GM18907 (cell line): ENCODE measurements at regions not wholly inside any gene's neighbourhood (a gene's known extent, or its start where the extent isn't known, plus 50 kb on each side); places are given as distances from the start of the nearest gene placed in this dataset.

Source experiments
- ATAC-seq: cut with Tn5 transposase; IDR thresholded peaks from one replicate; pipeline ENCODE4 v1.9.1; 2021; ENCODE audit warnings: mild to moderate bottlenecking, moderate library complexity; ENCODE audit not compliant: unreplicated experiment

DNA sequence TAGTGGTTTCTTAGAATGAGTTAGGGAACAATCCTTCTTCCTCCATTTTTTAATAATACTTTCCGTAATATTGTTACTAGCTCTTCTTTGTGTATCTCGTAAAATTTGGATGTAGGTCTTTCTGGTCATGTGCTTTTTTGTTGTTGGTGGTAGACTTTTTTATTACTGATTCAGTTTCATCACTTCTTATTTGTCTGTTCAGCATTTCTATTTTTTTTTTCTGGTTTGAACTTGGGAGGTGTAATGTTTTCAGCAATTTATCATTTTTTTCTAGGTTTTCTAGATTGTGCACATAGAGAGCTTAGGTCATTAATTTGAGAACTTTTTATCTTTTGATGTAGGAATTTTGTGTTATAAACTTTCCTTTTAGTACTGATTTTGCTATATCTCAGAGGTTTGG, 1299.9 kb downstream of the FSCB start:
- no peak for ATAC-seq

DNA sequence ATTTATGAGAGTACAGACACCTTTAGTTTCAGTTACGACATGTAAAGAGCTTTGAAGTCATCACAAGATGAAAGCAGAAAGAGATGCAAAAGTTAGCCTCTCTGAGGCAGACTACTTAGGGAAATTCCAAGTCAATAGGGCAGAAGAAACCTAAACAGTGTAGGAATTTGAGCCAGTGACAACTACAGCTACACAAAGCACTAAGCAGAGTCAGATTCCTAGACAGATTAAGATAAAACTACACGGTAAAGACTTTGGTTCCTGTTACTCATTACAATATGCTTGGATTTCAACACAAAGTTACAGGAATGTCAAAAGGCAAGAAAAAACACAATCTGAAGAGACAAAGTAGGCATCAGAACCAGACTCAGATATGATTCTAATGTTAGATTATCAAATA, 1302.3 kb downstream of the FSCB start:
- no peak for ATAC-seq

DNA sequence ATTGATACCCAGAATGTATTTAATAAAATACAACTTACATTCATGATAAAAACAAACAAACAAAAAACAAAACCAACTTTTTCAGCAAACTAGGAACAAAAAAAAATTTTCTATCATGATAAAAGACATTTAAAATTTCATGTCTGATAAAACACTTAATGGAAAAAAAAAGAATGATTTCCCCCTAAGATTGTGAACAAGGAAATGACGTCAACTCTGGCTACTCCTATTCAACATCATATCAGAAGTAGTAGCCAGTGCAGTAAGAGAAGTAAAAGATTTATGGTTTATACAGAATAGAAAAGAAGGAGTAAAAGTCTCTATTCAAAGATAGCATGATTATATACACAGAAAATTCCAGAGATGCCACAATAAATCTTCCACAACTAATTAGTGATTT, 1306.6 kb downstream of the FSCB start:
- no peak for ATAC-seq

DNA sequence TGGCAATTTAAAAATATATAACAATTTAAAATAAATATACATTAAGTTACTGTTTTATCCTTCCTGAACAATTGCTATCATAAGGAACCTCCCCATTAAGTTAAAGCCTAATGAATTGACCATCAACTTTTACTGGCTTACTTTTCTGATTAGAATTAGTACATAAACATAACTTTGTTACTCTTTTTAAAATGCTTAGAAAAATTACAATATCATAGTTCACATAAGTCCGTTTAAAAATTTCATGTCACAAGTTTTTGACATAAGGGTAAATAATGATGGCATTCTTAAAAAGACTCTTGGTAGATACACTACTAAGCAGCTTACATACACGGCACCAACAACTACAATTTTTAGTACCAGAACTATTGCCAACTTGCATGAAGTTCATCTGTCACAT, 1308.6 kb downstream of the FSCB start:
- no peak for ATAC-seq

DNA sequence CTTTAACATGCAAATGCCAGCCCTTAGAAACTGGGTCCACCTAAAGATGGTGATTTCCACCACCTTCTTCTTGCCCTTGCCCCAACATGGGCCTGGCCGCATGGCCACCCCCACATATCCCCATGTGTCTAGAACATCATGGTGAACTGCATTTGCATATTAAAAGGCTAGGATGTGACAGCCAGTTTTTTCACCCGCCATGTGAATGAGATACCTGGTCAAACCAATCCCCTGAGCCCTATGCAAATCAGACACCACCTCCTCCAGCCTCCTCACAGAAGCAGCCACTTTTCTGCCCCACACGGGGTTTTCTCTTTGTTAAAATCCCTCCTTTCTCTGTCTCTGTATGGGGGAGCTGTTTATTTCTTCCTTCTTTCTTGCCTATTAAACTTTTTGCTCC, 1322.5 kb downstream of the FSCB start:
- no peak for ATAC-seq

DNA sequence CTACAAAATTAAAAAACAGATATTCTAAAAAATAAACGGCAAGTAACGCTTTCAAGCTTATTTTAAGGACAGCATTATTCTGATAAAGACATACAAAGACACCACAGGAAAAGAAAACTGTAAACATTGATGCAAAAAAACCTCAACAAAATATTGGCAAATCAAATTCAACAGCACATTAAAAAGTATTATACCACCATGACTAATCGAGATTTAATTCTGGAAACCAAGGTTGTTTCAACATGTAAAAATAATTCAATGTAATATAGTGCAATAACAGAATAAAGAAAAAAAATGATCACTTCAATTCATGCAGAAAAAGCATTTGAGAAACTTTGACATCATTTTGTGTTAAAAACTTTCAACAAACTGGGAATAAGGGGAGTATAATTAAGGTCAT, 1323.2 kb downstream of the FSCB start:
- no peak for ATAC-seq

DNA sequence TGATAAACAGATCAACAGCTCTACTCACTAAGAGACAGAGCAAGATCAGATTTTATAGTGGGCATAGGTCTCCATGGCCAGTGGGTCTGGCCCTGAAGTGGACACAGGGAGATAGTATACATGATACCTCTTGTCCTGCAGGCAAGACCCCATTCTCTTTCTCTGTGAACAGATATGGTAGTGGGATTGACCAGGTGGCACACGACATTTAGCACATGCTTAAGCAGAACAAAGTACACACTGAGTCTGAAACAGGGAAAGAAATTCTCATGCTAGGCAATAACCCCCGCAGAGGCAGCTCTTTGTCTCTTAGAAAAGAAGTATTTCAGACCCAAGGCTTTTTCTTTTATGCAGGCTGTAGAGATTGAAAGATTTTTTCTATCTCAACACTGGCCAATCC, 1331.2 kb downstream of the FSCB start:
- ATAC-seq: no peak

DNA sequence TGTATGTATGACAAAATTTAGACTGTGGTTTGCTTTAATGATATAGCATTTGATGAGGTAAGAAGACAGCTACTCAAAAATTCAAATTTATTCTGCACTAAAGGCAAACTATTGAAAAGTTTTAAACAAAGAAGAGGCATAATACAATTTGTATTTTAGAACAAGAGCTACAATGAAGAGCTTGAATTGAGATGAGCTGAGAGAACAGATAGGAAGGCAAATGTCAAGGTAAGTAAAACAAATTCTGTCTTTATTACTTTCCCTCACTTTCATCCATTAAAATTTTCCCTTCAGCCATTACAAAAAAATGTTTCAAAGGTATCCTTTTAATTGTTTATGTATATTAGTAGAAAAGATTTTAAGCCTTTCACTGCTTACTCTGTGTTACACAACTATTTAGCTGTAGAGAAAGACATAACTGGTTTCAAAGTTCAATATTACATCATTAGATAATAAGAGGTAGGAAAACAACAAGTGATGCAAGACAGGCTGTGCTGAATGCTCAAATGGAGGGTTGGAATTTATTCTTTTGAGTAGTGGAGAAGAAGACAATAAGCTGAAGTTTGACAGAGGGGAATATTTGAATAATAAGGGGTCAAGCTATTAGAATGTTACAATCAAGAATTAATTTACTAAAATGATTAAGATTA, 1334.1 kb downstream of the FSCB start:
- ATAC-seq: no peak

DNA sequence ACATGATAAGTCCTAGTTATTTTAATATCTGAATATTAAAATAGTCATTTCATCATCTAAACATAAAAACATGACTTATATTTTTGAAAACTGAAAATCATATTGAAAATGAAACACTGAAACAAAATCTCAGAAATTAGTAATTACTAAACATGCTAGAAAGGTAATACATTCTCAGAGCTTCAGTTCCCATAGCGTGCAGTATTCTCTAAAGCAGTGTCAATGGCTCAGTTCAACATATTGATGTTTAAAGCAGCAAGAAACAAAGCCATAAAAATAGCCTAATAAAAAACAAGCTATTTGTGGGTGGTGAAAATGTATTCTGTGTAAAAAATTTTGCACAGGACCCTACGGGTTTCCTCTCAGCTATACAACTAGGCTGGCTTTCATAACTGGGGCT, 1337.4 kb downstream of the FSCB start:
- no peak for ATAC-seq

DNA sequence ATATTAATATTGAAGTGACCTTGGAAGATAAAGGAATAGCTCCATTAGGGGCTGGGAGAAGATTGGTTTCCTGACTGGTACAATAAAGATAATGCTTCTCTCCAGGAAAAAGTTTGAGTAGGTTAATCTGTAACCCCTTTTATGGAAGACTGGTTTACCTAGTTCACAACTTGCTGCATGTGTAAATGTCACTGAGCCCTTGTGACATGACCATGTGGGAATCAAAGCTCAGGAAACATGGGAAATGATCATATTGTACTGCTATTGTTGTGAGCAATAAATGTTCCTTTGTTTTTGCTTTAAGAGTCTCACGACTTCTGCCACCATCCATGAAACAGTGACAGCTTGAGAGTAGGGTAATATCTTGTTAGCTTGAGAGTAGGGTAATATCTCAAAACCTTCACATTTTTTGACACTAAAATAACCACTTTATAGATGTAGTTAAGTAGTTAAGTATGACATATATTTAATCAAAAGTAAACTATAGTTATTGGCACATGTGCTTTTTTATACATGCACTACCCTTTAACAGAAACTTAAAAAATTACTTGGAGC, 1338.6 kb downstream of the FSCB start:
- no peak for ATAC-seq

DNA sequence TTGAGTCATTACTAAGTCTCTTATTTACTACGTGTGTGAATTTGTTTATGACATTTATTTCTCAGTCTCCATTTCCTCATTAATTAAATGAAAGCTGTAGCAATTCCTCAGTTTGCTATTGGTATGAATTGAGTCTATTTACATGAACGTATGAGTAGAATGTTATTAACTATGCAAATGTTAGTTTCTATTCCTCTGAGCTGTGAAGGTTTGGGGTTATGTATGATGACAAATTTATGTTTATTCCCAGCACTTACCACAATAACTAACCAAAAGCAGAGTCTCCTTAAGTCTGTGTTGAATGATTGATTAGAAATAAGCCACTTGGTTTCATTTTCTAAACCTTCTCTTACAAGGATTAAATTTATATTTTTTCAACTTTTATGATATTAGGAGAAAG, 1340.9 kb downstream of the FSCB start:
- peak; percentile 72 for ATAC-seq

DNA sequence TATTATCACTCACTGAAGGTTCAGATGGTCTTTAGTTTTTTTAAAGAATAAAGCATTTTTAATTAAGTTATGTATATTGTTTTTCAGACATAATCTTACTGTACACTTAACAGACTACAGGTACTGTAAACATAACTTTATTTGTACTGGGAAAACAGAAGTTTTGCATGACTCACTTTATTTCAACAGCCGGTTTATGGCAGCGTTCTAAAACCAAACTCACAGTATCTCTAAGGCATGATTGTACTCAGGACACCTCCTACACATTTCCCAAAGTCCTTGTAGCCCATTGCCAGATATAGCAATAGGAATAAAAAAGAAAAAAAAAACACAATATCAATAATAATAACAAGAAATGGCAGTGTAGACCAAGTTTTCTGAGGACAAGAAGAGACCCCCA, 1341.4 kb downstream of the FSCB start:
- ATAC-seq: no peak

DNA sequence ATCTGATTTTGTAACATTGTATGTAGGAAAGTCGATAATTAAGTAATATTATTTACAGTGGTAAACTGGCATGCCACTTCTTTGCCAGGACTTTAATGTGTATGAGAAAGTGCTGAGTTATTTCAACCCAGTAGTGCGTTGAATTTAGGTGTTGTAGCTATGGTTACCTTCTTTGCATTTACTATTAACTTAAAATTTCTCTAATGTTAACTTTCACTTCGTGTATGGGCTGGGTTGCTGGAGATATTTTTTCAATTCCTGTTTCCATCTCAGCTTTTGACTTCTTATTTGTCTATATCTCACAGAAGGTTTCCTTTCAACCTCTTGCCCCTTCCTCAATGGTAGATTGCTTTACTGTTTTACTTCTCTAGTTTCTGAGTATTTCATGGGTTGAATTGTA, 1345.6 kb downstream of the FSCB start:
- no peak for ATAC-seq

DNA sequence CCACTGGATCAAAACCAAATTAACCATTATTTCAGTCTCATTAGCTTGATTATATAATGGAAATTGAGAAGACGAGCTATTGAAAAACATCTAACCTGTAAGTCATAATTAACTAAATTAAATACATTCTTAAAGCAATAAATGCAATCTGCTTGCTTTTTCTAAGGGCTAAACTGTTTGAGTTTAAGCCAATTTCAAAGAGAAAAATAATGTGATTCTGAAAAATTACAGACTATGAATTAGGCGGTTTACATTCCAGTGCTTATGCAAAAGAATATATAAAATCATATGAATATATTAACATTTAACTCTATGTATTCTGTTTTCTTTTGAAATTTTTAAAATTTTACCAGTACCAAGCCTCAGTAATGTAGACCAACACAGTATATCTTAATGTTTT, 1349.4 kb downstream of the FSCB start:
- ATAC-seq: no peak

DNA sequence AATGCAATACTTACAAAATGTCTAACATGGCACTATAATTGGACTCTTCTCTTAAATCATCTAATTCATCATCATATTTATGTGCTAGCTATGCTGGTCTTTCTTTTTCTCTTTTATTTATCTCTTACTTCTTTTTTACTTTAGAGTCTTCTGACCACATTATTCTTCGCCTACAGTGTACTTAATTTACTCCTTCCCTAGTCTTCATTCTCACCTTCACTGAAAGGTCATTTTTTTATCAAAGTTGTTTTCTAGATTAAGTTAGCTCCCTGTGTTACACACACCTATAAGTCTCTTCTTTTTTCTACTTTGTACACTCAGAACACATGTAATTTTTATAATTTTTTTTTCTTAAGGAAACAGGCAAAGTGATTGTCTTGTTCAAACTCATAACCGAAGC, 1351.2 kb downstream of the FSCB start:
- no peak for ATAC-seq

DNA sequence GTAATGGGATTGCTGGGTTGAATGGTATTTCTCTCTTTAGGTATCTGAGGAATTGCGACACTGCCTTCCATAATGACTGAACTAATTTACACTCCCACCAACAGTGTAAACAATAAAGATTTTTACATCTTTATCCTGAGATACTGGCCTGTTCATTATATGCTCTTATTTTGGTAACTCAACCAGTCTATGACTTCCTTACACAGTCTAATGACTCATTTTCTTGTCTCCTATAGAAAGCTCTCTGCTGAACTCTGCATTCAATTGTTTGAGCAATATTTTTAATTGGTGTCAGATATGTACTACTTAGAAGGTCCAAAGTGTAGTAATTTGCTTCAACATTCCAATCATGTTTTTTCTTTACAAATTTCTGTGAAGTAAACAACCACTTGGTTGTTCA, 1351.8 kb downstream of the FSCB start:
- no peak for ATAC-seq

DNA sequence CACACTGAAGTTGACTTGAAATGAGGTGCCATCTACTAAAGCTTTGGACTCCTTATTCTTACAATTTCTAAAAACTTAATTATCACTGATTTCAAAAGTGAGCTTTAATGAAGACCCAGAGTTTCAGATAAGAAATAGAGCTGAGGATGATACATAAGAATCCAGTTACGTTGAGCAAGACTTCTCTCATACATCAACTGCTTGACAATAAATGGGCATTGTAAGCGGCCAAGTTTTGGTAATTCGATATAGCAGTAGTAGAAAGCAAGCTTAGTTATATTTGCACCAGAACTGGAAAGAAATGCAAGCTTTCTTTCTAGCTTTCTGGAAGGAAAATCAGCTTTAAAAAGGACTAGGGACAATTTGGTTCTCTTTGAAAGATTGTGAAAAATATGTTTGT, 1359.6 kb downstream of the FSCB start:
- no peak for ATAC-seq

DNA sequence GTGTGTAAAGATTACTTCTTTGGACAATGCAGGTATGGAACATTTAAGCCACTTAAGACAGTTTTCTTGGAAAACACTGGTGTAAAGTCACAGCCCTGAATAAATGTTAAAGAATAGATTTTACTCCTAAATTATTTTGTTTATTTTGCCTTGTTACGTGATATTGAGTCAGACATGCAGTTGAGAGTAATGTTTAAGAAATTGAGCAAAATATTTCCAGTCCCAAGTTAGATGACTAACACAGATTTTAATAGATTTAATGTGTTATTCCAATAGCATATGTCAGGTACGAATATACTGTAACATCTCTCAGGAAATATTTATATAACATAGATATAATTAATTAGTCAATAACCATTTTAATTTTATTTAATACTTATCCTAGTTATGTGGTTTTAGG, 1361.7 kb downstream of the FSCB start:
- no peak for ATAC-seq

DNA sequence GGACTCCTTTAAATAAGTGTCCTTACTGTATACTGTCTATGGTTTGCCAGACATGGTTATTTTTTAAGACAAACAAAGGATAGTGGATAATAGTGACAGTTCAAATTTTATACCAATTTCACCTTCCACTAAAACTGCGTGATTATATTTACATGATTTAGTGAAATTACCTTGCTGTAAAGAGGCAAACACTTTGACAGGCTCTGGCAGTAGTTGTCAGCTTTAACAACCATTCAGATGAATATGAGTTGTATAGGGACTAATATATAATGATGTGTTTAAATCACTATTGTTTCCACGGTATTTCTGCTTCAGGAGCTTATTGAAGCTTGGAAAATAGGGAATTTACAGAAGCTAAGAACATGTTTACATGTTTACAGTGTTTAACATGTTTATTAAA, 1364.0 kb downstream of the FSCB start:
- ATAC-seq: no peak

DNA sequence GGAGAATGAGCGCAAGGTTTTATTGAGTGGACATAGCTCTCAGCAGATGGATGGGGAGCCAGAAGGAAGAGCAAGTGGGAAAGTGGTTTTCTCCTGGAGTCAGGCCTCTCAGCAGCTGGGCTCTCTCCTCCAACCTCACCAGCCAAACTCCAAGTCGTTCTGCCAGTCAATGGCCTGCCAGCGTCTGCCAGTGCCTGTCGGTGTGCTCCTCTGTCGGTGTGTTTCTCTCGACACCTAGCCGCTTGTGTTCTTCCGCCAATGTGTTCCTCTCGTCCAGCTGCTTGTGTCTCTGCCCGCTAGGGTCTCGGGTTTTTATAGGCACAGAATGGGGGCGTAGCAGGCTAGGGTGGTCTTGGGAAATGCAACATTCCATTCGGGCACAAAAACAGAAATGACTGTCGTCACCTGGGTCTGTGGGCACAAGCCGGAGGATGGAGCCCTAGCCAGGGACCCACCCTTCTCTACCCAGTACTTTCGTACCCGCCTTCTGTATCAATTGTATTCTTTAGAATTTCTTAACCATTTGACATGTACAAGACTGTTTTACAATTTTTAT, 1365.4 kb downstream of the FSCB start:
- ATAC-seq: no peak

DNA sequence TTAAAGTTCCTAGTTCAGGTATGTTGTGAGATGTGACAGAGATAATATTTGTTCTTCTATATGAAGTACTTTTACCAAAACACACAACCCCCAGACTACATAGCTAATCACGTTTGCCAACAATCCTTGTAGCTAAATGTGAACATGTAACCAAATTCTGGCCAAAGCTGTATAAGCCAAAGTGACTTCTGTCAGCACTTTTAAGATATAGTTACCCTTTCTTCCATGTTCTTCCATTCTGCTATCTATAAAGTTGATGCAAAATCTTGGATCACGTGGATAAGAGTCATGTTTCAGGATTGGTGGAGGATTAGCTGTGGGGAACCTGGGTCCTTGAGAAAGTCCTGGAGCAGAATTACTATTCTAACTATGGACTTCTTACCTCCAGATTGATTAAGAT, 1366.6 kb downstream of the FSCB start:
- ATAC-seq: no peak

DNA sequence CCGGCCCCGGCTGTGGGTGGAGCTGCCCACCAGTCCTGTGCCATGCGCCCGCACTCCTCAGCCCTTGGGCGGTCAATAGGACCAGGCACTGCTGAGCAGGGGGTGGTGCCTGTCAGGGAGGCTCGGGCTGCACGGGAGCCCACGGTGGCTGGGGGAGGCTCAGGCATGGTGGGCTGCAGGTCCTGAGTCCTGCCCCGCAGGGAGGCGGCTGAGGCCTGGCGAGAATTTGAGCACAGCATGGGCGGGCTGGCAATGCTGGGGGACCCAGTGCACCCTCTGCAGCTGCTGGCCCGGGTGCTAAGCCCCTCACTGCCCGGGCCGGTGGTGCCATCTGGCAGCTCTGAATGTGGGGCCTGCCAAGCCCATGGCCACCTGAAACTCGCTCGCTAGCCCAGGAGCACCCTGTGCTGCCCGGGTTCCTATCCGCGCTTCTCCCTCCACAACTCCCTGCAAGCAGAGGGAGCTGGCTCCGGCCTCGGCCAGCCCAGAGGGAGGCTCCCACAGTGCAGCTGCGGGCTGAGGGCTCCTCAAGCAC, 1371.1 kb downstream of the FSCB start:
- no peak for ATAC-seq

DNA sequence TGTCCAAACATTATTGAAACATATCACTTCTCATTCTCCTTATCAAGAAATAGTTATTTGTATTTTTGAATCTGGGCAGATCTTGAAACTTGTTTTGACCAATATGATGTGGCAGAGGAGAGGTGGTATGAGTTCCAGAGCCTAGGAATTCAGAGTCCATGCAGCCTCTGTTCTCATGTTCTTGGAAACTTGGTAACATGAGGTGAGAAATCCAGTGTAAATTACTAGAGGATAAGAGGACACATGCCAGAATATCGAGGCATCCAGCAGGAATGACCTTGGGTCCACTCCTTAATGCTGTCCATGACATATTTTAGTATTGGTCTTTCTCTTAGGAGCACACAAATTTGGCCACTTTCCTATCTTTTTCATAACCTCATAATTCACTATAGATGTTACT, 1374.6 kb downstream of the FSCB start:
- ATAC-seq: no peak
